ENCODE measurements at regions not wholly inside any gene's neighbourhood (a gene's known extent, or its start where the extent isn't known, plus 50 kb on each side); places are given as distances from the start of the nearest gene placed in this dataset.

DNA sequence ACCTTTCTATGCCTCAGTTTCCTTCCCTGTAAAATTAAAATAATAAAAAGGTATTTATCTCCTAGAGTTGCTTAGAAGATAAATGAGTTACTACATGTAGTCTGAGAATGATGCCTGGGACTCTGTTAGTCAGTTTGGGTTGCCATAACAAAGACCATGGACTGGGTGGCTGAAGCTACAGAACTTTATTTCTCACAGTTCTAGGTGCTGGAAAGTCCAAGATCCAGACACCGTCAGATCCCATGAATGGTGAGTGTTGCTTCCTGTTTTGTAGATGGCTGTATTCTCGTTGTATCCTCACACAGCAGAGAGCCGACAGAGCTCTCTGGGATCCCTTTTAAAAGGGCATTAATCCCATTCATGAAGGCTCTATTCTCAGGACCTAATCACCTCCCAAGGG, 64.0 kb upstream of the LTA4H start:
- H3K4me3 ChIP-seq (ENCODE audit: low read depth, low read length): no peak overlapping the region
- no peak for DNase-seq
- no peaks in the 10 kb centered on the region for H3K27me3 ChIP-seq (replicated peaks)
- in situ Hi-C loops (cut with HindIII; ENCODE audit: low pct_ligation_motif_present, low sequenced_read_pairs): no loop called here
- H3K36me3 ChIP-seq (replicated peaks): no peaks in the 10 kb centered on the region
- TF ChIP-seq, protein P1, sequence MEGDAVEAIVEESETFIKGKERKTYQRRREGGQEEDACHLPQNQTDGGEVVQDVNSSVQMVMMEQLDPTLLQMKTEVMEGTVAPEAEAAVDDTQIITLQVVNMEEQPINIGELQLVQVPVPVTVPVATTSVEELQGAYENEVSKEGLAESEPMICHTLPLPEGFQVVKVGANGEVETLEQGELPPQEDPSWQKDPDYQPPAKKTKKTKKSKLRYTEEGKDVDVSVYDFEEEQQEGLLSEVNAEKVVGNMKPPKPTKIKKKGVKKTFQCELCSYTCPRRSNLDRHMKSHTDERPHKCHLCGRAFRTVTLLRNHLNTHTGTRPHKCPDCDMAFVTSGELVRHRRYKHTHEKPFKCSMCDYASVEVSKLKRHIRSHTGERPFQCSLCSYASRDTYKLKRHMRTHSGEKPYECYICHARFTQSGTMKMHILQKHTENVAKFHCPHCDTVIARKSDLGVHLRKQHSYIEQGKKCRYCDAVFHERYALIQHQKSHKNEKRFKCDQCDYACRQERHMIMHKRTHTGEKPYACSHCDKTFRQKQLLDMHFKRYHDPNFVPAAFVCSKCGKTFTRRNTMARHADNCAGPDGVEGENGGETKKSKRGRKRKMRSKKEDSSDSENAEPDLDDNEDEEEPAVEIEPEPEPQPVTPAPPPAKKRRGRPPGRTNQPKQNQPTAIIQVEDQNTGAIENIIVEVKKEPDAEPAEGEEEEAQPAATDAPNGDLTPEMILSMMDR (IDR thresholded peaks at IDR 0.05; ENCODE audit: low read depth, low read length, missing control alignments): no peak
- H3K27ac ChIP-seq: no peak overlapping the region

DNA sequence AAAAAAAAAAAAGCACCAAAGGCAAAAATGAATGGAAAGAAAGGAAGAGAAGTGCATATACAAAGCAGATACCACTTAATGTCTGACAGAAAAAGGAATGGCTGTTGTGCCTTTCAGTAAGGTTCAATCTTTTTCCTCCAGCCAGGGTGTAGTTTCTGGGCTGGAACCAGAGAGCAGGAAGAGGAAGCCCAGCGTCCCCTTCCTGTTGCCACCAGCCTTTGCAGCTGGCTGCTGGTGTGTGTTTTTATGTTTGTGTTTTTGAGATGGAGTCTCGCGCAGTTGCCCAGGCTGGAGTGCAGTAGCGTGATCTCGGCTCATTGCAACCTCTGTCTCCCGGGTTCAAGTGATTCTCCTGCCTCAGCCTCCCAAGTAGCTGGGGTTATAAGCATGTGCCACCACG, 64.6 kb upstream of the LTA4H start:
- TF ChIP-seq, protein P1 (IDR thresholded peaks at IDR 0.05; ENCODE audit: low read depth, low read length, missing control alignments): no peak
- no peak for DNase-seq
- Histone ChIP-seq H3K27ac (no peak overlapping the region), H3K4me3 (ENCODE audit: low read depth, low read length) (no peak overlapping the region), H3K36me3 (replicated peaks) (no peaks in the 10 kb centered on the region), H3K27me3 (replicated peaks) (no peaks in the 10 kb centered on the region)
- in situ Hi-C loops (cut with HindIII; ENCODE audit: low pct_ligation_motif_present, low sequenced_read_pairs): no loop called here

DNA sequence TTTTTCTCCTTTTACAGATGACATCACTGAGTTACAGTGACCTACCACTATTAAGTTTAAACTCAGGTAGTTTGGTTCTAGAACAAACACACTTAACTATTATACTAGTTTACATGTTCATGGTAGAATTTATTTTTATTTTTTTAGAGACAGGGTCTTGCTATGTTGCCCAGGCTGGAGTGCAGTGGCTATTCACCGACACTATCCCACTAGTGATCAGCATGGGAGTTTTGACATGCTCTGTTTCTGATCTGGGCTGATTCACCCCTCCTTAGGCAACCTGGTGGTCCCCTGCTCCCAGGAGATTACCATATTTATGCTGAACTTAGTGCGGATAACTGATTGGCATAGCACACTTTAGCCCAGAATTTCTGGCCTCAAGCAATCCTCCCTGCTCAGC, 66.4 kb upstream of the LTA4H start:
- H3K4me3 ChIP-seq (ENCODE audit: low read depth, low read length): no peak overlapping the region
- in situ Hi-C loops (cut with HindIII; ENCODE audit: low pct_ligation_motif_present, low sequenced_read_pairs): no loop called here
- no peaks in the 10 kb centered on the region for H3K27me3 ChIP-seq (replicated peaks)
- H3K27ac ChIP-seq: no peak overlapping the region
- DNase-seq: no peak
- H3K36me3 ChIP-seq (replicated peaks): no peaks in the 10 kb centered on the region
- TF ChIP-seq, protein P1 (IDR thresholded peaks at IDR 0.05; ENCODE audit: low read depth, low read length, missing control alignments): no peak

DNA sequence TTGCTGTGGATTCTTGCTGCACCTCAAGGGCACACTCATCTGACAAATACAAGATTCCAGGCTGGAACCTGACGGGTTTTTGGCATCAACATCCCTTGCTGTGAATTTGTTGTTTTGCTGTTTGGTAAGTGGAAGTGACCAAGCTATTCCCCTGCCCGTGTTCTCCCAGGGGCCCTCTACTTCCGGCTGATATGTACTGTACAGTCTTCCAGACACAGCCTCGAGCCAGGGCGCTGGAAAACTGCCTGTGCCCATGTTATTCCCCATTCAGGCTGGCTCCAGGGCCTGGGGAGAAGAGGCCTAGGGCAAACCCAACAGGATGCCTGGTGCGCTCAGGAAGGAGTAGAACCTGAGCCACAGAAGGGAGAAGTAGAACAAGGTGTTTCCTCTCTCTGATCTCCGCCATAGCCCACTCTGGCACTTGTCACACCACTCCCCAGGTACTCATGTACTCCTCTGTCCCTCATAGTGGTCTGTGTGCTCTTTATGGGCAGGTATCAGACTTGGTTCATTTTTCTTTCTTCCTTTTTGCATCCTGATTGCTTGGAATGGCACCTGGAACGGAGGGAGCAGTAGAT, 67.8 kb upstream of the LTA4H start:
- TF ChIP-seq, protein P1 (IDR thresholded peaks at IDR 0.05; ENCODE audit: low read depth, low read length, missing control alignments): no peak
- DNase-seq: no peak
- in situ Hi-C loops (cut with HindIII; ENCODE audit: low pct_ligation_motif_present, low sequenced_read_pairs): no loop called here
- Histone ChIP-seq H3K27me3 (replicated peaks) (no peaks in the 10 kb centered on the region), H3K27ac (no peak overlapping the region), H3K4me3 (ENCODE audit: low read depth, low read length) (no peak overlapping the region), H3K36me3 (replicated peaks) (no peaks in the 10 kb centered on the region)

DNA sequence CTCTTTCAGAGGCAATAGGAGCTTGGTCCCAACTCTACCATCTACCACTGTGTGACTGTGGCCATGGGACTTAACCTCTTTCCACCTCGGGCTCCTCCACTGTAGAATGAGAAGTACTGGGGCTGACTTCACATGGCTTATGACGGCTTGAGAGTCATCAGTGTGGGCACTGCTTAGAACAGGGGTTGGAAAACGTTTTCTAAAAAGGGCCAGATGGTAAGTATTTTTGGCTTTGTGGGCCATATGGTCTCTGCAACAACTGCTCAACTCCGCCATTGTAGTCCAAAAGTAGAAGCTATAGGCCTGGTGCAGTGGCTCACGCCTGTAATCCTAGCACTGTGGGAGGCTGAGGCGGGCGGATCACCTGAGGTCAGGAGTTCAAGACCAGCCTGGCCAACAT, 69.2 kb upstream of the LTA4H start:
- in situ Hi-C loops (cut with HindIII; ENCODE audit: low pct_ligation_motif_present, low sequenced_read_pairs): no loop called here
- Histone ChIP-seq H3K27me3 (replicated peaks) (no peaks in the 10 kb centered on the region), H3K27ac (no peak overlapping the region), H3K36me3 (replicated peaks) (no peaks in the 10 kb centered on the region), H3K4me3 (ENCODE audit: low read depth, low read length) (no peak overlapping the region)
- DNase-seq: no peak
- TF ChIP-seq, protein P1 (IDR thresholded peaks at IDR 0.05; ENCODE audit: low read depth, low read length, missing control alignments): no peak

DNA sequence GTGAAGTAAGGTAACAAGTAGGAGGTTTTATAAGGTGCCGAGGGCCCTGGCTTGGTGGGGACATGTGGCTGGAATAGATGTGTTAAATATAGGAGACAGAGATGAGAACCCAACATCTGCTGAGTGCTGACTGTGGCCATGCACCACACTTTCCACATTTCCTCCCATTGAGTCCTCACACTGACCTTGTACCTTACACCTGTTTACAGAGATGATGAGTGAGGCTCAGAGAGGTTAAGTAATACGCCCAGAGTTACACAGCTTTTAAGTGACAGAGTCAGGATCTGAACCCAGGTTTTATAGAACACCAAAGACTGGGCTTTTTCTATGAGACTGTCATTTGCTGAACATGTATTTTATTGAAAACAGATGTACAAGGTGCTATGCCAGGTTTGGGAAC, 70.8 kb upstream of the LTA4H start:
- no peak for DNase-seq
- Histone ChIP-seq H3K27me3 (replicated peaks) (no peaks in the 10 kb centered on the region), H3K36me3 (replicated peaks) (no peaks in the 10 kb centered on the region), H3K27ac (no peak overlapping the region), H3K4me3 (ENCODE audit: low read depth, low read length) (no peak overlapping the region)
- in situ Hi-C loops (cut with HindIII; ENCODE audit: low pct_ligation_motif_present, low sequenced_read_pairs): no loop called here
- TF ChIP-seq, protein P1 (IDR thresholded peaks at IDR 0.05; ENCODE audit: low read depth, low read length, missing control alignments): no peak
